ENCODE measurements at regions not wholly inside any gene's neighbourhood (a gene's known extent, or its start where the extent isn't known, plus 50 kb on each side); places are given as distances from the start of the nearest gene placed in this dataset.

DNA sequence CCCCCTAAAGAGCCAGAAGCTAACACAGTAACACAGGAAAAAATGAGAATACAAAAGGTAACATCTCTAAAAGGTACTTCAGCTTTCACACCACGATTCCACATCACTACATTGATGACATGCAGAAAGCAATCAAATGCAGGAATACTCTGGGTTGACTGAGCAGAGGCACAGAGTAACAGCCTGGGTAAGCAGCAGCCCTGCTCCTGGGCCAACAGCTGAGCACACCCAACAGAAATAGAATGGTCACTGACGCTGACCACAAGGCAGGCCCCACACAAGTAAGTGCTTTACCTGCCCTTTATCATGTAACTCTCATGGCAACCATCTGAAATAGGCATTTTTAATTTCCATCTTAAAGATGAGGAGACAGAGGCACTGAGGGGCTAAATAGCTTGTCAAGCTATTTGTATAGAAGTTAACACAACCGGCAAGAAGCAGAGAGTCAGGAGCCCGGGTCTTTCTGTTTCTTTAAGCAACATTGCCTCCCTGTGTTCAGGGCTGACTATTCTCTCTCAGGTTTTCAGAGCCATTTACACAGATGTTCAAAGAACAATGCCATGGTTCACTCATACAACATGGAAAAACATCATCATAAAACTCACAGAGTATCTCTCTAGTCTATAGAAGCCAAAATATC lies 168.9 kb downstream of the ZNF674 start:
- TF ChIP-seq MYC (IDR thresholded peaks at IDR 0.05; ENCODE audit: low read depth, low read length) (no peak), POLR2A (IDR thresholded peaks at IDR 0.05; ENCODE audit: extremely low read depth, insufficient read length) (no peak)
- TF ChIP-seq, protein P1, sequence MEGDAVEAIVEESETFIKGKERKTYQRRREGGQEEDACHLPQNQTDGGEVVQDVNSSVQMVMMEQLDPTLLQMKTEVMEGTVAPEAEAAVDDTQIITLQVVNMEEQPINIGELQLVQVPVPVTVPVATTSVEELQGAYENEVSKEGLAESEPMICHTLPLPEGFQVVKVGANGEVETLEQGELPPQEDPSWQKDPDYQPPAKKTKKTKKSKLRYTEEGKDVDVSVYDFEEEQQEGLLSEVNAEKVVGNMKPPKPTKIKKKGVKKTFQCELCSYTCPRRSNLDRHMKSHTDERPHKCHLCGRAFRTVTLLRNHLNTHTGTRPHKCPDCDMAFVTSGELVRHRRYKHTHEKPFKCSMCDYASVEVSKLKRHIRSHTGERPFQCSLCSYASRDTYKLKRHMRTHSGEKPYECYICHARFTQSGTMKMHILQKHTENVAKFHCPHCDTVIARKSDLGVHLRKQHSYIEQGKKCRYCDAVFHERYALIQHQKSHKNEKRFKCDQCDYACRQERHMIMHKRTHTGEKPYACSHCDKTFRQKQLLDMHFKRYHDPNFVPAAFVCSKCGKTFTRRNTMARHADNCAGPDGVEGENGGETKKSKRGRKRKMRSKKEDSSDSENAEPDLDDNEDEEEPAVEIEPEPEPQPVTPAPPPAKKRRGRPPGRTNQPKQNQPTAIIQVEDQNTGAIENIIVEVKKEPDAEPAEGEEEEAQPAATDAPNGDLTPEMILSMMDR (IDR thresholded peaks at IDR 0.05; ENCODE audit: low read depth, low read length) = peak; percentile 29

Data from NB4 (cell line).